ENCODE measurements at regions not wholly inside any gene's neighbourhood (a gene's known extent, or its start where the extent isn't known, plus 50 kb on each side); places are given as distances from the start of the nearest gene placed in this dataset.

GRCh38 chr10:10196701-10197100 lies 821.0 kb upstream of the CELF2 start:
- TF ChIP-seq POLR2A (IDR thresholded peaks at IDR 0.05) (no peak), CTCF (IDR thresholded peaks at IDR 0.05) (no peak)

Data from thyroid gland (tissue), 4 donors.